Epidermal melanocyte (primary cell): ENCODE measurements at regions not wholly inside any gene's neighbourhood (a gene's known extent, or its start where the extent isn't known, plus 50 kb on each side); places are given as distances from the start of the nearest gene placed in this dataset.

Experiments
- DNase-seq: peaks from one replicate; pipeline ENCODE4 v3.0.0; 2011; ENCODE audit warnings: low spot score; ENCODE audit not compliant: insufficient read length

DNA sequence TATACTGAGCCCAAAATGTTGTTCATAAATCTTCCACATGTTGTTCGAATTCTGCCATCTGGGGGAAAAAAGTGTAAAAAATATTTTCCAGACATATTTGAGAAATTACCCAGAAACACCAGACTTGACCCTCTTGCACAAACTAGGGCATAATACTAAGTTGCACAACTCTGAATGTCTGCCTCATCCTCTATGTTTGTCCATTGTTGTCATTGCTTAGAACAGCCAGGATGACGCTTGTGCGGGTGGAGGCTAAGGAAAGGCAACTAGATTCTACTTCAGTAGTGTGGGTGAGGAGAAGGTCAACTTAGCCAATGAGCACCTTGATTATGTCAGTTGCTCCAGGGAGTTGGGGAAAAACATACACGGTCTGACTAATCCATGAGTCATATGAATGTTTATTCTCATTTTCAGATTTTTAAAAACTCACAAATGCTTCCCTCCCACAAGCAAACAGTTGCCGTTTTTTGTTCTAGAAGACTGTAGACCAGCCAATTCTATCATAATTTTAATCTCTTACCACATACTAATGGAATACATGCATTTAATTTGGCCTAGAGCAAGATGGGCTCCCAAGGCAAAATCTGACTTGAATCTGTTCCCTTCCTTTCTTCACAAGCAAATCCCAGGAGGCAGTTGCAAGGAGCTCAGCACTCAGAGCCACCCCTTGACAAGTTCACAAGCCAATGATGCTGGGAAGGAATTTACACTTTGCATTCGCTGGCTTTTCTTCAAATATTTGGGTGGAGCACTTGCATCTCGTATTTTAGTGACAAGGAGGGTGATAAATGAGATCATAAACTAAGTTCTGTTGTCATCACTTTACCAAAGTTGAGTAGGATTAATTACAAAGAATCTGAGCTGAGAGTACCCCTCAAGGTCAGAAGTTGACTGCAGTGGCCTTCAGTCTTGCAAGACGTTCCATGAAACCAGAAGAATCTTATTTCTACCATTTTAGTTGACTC lies 163.2 kb upstream of the TWIST2 start:
- DNase-seq, result peak; percentile 44

DNA sequence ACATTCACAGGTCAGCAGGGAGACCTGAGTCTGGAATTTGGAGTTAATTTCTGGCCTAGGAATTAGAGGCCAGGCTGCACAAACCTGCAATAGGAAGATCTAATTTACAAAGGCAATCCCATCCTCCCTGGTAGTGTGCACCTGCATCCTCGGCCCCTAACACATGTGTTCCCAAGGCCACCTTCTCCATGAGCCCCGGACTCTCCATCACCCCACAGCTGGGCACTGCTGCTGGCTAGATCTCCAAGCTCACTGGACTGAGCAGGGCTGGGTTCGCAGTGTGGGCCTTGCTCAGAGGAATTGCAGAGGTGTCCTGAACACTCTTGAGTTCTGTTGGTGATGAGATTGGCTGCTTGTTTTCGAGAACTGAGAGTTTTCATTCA lies 162.6 kb upstream of the TWIST2 start:
- no peak for DNase-seq

DNA sequence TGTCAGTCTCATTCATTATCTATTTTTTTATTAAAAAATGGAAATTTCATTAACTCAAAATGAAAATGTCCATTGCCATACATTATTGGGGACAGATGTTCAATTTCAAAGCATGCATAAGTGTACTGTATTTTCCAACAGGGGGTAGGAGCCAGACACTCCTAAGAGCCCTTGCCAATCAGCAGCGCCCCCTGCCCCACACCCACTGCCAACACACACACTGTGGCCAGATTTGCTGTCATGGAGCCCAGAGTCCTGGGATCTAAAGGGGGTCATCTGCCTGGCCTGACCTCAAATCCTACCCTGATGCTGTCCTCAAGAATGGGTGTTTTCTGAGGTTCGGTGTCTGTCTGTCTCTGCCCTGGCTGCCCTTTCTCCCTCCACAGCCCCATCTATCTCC lies 162.2 kb upstream of the TWIST2 start:
- no peak for DNase-seq

DNA sequence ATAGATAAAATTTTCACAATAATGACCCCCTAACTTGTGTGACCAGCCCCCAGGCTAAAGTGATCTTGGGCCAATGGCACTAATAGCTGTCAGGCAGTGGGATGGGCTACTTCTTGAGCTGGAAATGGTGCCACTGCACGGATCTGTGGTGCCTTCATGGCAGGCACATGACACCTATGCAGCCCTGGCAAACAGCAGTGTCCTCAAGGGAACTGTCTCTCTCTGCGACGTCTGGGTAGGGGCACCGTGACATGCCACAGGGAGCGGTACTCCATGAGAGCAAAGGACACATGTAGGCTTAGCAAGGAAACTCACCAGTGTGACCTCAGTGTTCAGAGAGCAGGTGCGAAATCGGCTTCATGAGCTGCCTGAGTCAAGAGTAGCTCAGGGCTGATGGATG lies 161.7 kb upstream of the TWIST2 start:
- no peak for DNase-seq

DNA sequence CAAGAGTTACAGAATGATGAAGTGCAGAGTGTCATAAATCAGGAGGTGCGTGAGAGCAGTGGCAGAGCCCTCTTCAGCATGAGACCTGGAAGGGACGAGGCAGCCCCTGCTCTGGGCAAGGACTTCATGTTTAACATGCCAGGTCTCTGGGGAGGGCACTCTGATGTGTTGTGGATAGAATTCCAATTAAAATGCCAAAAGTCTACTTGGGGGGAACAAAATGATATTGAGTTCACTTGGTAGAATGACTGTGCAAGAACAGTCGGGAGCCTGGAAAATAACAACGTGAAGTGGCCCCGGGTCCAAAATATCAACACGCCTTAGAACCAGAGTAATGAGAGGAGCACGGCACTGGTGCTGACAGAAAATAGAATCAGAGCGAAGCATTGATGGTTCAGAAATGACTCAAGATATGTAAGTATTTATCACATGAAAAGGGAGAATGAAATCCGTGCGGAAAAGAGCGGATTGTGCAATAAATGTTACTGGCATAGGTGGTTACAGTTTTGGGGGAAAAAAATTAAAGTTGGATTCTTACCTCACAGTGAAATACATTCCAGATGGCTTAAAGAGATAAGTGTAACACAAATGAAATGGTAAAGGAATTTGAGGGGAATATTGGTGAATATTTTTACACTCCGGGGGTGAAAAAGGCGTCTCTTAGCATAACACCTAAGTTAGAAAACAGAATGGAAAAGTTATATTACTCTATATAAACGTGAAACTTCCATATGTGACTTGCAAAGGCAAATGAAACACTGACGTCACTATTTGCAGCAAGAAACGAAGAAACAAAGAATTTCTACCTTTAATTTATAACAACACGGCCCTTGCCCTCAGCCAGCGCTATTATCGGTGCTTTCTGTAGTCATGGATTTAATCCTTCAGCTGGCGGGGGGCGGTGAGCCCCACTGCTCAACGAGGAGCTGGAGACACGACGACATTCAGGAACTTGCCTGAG lies 159.4 kb upstream of the TWIST2 start:
- no peak for DNase-seq

DNA sequence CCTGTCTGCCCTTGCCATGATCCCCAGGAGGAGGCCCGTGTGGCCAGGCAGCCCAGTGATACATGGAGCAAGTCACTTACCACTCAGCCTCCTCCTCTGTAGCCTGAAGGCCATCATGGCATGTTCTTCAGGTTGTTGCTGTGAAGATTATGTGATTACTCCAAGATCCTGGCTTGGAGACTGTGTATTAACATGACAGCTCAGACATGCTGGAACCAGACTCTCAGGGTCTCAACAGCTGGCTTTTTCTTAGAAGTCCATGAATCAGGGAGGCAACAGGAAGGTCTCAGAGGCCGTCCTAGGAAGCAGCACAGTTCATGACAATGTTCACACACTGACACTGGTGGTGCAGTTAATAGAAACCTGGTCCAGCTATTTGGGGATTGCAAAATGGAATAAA lies 158.6 kb upstream of the TWIST2 start:
- no peak for DNase-seq

DNA sequence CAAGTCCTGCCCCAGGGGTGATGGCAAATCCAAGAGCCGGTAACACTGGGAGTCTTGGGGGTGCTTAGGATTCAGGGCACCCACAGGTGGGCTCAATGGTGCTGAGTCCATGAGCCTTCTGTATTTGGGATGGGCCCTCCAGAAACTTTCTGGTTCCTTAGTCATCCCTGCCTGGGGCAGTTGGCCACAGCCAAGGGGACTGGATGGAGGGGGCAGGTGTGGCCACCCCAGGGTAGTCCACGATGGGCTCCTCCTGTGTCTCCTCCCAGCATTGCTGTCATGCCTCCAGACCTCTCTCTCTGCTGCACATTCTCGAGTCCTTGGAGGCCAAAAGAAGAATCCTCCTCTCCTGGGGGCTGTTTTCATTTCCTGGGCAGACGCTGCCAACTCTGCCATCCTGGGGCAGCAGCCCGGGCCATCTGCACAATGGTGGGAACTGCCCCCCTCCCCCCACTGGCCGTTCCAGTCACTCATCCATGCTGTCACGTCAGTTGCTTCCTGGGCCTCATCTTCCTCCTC lies 158.0 kb upstream of the TWIST2 start:
- DNase-seq, result no peak

DNA sequence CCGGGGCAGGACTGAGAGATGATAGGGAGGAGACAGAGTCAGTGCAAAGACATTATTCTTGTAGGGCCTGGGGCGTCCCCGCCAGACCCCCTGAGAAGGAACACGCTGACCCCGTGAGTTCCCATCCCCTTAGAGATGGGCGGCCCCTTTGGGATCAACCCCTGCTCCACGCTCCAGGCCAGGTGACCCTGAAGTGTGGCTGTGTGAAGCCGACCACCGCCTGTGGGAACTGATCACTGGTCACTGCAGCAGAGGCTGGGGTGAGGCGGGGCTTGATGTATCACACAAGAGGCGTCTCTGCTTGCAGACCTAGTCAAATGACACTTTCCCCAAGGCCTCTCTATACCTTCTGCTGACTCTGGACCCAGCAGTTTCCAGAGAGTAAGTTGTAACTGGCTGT lies 157.4 kb upstream of the TWIST2 start:
- no peak for DNase-seq

DNA sequence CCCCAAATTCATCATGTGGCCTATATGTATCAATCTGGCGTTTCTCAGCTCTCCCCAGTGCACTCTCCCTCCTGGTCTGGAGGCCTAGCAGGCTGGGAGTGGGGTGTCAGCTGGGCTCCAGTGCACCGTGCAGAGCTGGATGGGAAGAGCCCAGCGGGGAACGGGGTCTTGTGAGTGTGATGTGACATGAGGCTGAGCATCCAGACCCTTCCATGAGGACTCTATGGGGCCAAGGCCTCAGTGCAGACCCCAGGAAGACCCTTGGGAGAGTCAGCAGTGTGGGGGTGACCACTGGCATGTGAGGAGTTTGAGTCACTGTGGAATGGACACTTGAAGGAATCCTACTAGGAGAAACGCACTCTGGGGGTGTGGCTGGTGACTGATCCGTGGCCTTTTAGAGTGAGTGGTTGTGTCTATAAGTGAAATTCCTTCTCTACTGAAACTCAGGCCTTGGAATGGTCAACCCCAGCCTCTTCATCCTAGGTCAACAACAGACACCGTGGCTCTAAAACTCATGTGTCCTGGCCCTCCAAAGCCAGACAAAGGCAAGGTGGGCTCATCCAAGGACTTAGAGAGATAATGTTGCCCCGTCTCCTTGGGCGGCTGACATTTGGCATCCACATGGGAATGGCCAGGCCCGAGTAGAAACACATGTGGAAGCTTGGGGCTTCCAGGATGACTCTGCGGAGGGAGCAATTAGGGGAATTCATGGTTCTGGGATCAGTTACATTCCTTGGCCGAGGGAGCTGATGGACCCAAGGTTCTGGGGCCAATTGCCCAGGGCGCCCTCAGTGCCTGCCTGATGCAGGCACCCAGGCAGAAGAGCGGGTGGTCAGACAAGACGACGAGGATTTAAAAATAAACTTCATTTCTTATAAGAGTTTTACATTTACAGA lies 156.0 kb upstream of the TWIST2 start:
- DNase-seq, result no peak

DNA sequence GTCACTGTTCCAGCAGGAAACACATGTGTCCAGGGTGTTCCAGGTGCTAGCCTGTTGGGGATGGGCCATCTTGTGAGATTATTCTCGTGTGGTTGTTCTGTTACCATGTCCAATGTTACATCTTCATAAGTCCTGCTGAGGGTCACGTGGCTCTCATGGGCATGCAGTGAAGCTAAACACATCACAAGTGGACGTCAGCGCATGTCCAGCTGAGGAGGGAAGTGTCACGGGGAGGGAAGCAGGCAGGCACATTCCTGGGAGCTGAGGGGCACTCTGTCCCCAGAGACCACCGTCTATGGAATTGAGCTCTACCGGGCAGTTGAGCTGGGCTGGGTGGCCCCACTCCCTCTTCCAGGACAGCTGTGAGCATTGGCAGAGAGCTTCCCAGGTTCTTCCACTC lies 155.3 kb upstream of the TWIST2 start:
- no peak for DNase-seq

DNA sequence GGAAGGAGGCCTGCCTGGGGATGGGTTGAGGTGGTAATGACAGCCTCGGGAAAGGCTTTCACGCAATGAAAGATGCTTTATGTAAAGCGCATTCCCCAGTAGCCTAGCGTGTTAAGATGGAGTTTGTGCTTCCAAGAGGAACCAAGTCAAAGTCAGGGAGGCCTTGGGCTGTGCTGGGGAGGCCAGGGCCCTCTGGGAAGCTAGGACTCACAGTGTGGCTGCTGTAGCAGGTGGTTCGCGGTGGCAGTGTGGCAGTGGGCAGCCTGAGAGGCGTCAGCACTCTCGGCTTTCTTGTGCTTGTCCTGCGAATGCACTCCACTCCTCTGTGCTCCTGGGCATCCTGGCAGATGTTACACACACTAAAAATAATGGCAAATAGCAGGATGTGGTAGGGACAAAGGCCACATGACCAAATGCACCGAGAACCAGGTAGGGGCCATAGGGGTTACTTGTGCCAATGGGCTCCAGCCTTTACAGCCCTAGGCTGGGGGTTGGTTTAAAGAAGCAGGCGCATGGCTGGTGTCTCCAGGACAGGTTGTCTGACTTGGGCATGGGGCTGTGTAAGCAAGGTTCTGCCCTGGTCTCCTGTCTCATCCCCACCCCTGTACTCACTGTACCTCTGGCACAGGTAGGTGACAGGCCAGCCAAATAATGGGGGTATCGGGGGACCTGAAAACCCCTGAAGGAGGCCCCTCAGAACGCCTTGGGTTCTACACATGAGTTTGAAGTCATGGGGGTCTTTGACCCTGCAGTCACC lies 154.4 kb upstream of the TWIST2 start:
- DNase-seq, result no peak

DNA sequence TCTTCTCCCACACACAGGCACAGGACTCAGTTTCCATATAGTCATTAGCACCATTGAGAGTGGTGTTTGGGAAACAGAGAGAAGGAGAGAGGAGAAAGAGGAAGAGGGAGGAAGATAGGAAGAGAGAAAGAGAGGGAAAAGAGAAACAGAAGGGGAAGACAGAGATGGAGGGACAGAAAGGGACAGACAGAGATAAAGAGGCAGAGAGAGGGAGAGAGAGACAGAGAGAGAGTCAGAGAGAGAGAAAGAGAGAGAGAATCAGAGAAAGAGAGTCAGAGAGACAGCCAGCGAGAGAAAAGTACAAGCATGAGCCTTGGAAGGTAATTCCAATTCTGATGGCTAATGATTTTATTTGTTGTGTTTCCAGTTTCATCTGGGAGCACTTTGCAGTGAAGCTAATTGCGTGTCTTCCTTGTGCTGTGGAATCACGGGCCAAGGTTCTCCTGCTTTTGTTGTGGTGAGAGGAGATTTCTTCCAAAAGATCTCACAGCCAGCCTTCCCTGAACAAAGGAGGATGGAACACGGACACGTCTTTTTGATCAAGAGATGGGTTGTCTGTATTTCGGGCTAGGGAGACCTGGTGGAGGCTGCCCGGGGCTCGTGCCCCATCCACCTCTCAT lies 153.6 kb upstream of the TWIST2 start:
- no peak for DNase-seq

DNA sequence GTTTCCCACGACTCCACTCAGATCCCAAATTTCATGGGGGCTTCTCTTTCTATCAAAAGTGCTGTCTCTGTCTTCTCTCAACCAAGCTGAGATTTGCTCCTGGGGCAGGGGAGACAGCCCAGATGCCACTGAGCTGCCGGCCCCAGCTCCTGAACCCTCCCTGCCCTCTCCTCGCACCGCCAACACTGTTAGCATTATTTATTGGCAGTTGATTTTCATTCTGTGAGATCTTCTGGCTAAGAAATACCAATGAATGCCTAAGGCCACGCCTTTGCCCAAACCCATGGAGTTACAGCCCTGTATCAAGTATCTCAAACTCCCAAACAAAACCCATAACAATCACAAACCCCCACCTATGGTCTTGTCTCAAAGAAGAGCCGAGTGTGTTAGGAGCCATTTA lies 153.0 kb upstream of the TWIST2 start:
- DNase-seq, result no peak

DNA sequence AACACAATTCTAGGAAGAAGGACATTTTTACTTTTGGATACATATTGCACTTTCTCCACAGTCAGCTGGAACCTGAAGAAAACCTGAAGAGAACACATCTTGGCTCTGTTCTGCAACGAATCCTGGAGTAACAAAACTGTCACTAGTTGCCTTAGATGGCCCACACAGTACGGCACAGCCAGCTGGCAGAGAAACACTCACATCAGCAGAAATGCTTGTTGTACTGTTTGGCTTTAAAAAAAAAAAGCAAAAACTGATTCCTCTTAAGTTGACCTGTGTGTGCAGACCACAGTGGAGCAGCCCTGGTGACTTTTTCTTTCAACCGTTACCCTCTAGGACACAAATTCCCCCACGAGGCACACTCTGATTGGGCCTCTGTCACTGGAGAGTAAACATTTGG lies 152.3 kb upstream of the TWIST2 start:
- DNase-seq, result no peak

DNA sequence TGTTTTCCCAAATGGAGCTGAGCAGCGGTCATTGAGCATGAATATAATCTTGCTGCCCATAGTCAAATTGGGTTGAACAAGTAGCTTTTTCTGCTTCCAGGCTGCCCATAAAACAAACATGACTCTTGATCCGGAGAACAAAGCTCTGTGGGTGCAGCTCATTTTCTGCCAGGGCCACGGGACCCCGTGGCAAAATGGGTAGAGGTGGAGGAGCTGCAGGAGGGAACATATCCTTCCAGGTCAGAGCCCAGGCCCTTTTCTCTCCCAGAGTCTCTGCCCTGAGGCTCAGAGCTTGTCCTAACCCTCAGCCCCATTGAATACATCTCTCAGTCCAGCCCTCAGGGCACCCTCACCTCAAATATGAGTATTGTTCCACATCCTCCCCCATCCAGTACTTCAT lies 151.6 kb upstream of the TWIST2 start:
- DNase-seq, result no peak

DNA sequence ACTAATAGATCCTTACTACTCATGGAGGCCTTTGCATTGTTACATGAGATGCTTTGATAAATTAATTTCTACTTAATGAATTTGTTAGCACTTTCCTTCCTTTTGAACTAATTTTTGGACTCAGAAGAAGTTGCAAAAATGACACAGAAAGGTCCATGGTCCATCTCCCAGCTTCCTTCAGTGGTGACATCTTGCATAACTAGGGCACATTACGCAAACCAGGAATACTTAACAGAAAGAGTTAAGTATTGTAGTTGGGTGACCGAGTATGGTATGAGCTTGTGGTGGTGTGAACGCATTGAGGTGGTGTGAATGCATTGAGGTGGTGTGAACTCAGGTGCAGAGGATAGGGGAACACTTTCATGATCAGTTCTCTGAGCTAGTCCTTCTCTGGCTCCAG lies 151.1 kb upstream of the TWIST2 start:
- no peak for DNase-seq

DNA sequence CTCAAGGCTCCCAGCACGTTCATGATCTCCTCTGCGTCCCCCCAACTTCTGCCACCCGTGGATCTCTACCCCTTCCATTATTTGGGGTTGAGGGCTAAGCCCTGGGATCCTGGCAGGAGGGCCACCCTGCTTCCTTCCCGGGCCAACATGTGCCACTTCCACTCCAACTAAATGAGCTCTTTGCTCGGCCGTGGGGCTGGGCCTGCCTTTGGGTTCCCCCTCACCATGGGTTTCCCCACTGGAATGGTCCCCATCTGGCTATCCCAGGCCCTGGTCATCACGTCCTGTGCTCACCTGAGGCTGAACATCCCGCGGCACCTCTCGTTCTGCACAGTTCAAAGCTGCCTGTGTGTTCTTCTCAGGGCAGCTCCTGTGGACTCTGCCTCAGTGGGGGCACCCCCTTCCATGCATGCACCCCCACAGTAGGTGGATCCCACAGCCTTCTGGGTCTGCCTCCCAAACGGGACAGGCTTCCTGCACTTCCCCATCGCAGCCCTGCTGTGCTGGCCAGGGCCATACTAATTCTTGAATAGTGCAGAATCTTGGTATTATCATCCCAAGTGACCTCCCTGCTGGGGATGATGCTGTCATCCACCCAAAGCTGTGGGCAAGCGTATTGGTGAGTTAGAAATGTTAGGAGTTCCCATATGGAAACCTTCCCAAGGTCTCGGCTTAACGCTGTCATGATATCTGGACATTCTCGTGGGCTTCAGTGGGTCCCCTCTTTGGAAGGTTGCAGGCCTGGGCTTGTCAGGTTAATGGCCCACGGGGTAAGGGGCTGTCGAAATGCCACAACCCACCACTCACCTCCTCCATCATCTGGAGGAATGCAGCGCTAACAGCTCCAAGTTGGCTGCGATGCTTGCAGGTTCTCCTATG lies 150.5 kb upstream of the TWIST2 start:
- no peak for DNase-seq

DNA sequence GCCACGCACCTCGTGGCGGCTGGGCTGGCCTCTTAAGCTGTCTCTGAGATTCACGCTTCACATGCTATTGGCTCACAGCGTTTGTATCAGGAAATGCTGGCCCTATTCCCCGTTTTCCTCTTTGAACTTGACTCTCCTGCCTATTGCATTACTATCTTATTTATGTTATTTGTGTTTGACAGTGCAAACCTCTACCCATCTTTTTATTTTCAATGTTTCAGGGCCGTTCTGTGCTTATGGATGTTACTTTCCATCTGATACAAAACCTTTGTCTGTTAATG lies 149.9 kb upstream of the TWIST2 start:
- no peak for DNase-seq
